ENCODE measurements at regions not wholly inside any gene's neighbourhood (a gene's known extent, or its start where the extent isn't known, plus 50 kb on each side); places are given as distances from the start of the nearest gene placed in this dataset.
"Not testable (repeated sequence)": the region's sequence is repeated elsewhere in the genome, so short reads cannot be mapped to it uniquely, and the experiment has no call there.

GRCh38 chr5:110812639-110813038, 73.8 kb downstream of the SLC25A46 start:
- Histone ChIP-seq H3K27ac (no peak overlapping the region), H3K36me3 (no peaks in the 10 kb centered on the region), H3K4me3 (no peak overlapping the region), H3K9me3 (replicated peaks) (no peaks in the 10 kb centered on the region), H3K27me3 (no peaks in the 10 kb centered on the region), H3K4me1 (peaks cover under 1% of the 10 kb centered on the region)
- DNase-seq = no peak

GRCh38 chr5:110815916-110816605, 77.3 kb downstream of the SLC25A46 start:
- H3K27me3 ChIP-seq = no peaks in the 10 kb centered on the region
- H3K9me3 ChIP-seq (replicated peaks) = no peaks in the 10 kb centered on the region
- DNase-seq = no peak
- no peak overlapping the region for H3K27ac ChIP-seq
- H3K4me3 ChIP-seq = no peak overlapping the region
- no peaks in the 10 kb centered on the region for H3K36me3 ChIP-seq
- no peaks in the 10 kb centered on the region for H3K4me1 ChIP-seq

- Histone ChIP-seq H3K4me3 (no peak overlapping the region), H3K27me3 (no peaks in the 10 kb centered on the region), H3K9me3 (replicated peaks) (no peaks in the 10 kb centered on the region), H3K36me3 (no peaks in the 10 kb centered on the region), H3K27ac (no peak overlapping the region), H3K4me1 (no peaks in the 10 kb centered on the region)
- no peak for DNase-seq
These were observed 78.7 kb downstream of the SLC25A46 start for GRCh38 chr5:110817459-110817858.

- DNase-seq = no peak
- H3K27me3 ChIP-seq = no peaks in the 10 kb centered on the region
- H3K9me3 ChIP-seq (replicated peaks) = no peaks in the 10 kb centered on the region
- H3K27ac ChIP-seq = no peak overlapping the region
- no peaks in the 10 kb centered on the region for H3K4me1 ChIP-seq
- no peaks in the 10 kb centered on the region for H3K36me3 ChIP-seq
- H3K4me3 ChIP-seq = no peak overlapping the region
These were observed 84.8 kb downstream of the SLC25A46 start for GRCh38 chr5:110823571-110823970.

- Histone ChIP-seq H3K27ac (no peak overlapping the region), H3K36me3 (no peaks in the 10 kb centered on the region), H3K9me3 (replicated peaks) (no peaks in the 10 kb centered on the region), H3K4me3 (no peak overlapping the region), H3K27me3 (no peaks in the 10 kb centered on the region), H3K4me1 (no peaks in the 10 kb centered on the region)
- no peak for DNase-seq
These were observed 86.2 kb downstream of the SLC25A46 start for GRCh38 chr5:110824936-110825441.

GRCh38 chr5:110832683-110833082, 93.9 kb downstream of the SLC25A46 start:
- Histone ChIP-seq H3K4me1 (no peaks in the 10 kb centered on the region), H3K27ac (no peak overlapping the region), H3K4me3 (no peak overlapping the region), H3K27me3 (no peaks in the 10 kb centered on the region), H3K36me3 (no peaks in the 10 kb centered on the region), H3K9me3 (replicated peaks) (no peaks in the 10 kb centered on the region)
- no peak for DNase-seq

GRCh38 chr5:110834933-110835332, 96.1 kb downstream of the SLC25A46 start:
- not testable (repeated sequence) for H3K4me3 ChIP-seq; H3K27me3 ChIP-seq; H3K4me1 ChIP-seq; DNase-seq; H3K36me3 ChIP-seq; H3K27ac ChIP-seq; H3K9me3 ChIP-seq (replicated peaks)

GRCh38 chr5:110836851-110837250, 98.0 kb downstream of the SLC25A46 start:
- no peaks in the 10 kb centered on the region for H3K4me1 ChIP-seq
- no peak overlapping the region for H3K27ac ChIP-seq
- H3K4me3 ChIP-seq = no peak overlapping the region
- H3K36me3 ChIP-seq = no peaks in the 10 kb centered on the region
- H3K27me3 ChIP-seq = no peaks in the 10 kb centered on the region
- no peaks in the 10 kb centered on the region for H3K9me3 ChIP-seq (replicated peaks)
- no peak for DNase-seq

- not testable (repeated sequence) for H3K27ac ChIP-seq; H3K9me3 ChIP-seq (replicated peaks); H3K27me3 ChIP-seq; DNase-seq; H3K4me1 ChIP-seq; H3K36me3 ChIP-seq; H3K4me3 ChIP-seq
These were observed 99.5 kb downstream of the SLC25A46 start for GRCh38 chr5:110838357-110838756.

GRCh38 chr5:110838961-110839360, 100.2 kb downstream of the SLC25A46 start:
- no peaks in the 10 kb centered on the region for H3K27me3 ChIP-seq
- H3K27ac ChIP-seq = no peak overlapping the region
- no peaks in the 10 kb centered on the region for H3K4me1 ChIP-seq
- H3K4me3 ChIP-seq = no peak overlapping the region
- no peak for DNase-seq
- H3K36me3 ChIP-seq = no peaks in the 10 kb centered on the region
- H3K9me3 ChIP-seq (replicated peaks) = no peaks in the 10 kb centered on the region

GRCh38 chr5:110840347-110840960, 101.6 kb downstream of the SLC25A46 start:
- no peak overlapping the region for H3K27ac ChIP-seq

GRCh38 chr5:110841137-110841536, 102.3 kb downstream of the SLC25A46 start:
- Histone ChIP-seq H3K36me3 (no peaks in the 10 kb centered on the region), H3K27ac (no peak overlapping the region), H3K4me3 (no peak overlapping the region), H3K4me1 (no peaks in the 10 kb centered on the region), H3K9me3 (replicated peaks) (no peaks in the 10 kb centered on the region), H3K27me3 (no peaks in the 10 kb centered on the region)
- DNase-seq = no peak

More at GRCh38 chr5:110840347-110840960, 101.6 kb downstream of the SLC25A46 start:
- no peak for DNase-seq
- no peak overlapping the region for H3K4me3 ChIP-seq
- H3K36me3 ChIP-seq = no peaks in the 10 kb centered on the region
- no peaks in the 10 kb centered on the region for H3K27me3 ChIP-seq
- no peaks in the 10 kb centered on the region for H3K4me1 ChIP-seq
- no peaks in the 10 kb centered on the region for H3K9me3 ChIP-seq (replicated peaks)

GRCh38 chr5:110842948-110843347, 104.1 kb downstream of the SLC25A46 start:
- H3K4me1 ChIP-seq = no peaks in the 10 kb centered on the region
- no peaks in the 10 kb centered on the region for H3K27me3 ChIP-seq
- H3K9me3 ChIP-seq (replicated peaks) = no peaks in the 10 kb centered on the region
- no peaks in the 10 kb centered on the region for H3K36me3 ChIP-seq
- no peak for DNase-seq
- no peak overlapping the region for H3K4me3 ChIP-seq
- no peak overlapping the region for H3K27ac ChIP-seq

GRCh38 chr5:110844251-110844650, 105.4 kb downstream of the SLC25A46 start:
- no peak for DNase-seq
- H3K9me3 ChIP-seq (replicated peaks) = no peaks in the 10 kb centered on the region
- H3K4me3 ChIP-seq = no peak overlapping the region
- no peaks in the 10 kb centered on the region for H3K36me3 ChIP-seq
- H3K27ac ChIP-seq = no peak overlapping the region
- H3K4me1 ChIP-seq = no peaks in the 10 kb centered on the region
- no peaks in the 10 kb centered on the region for H3K27me3 ChIP-seq

- H3K36me3 ChIP-seq = no peaks in the 10 kb centered on the region
- H3K9me3 ChIP-seq (replicated peaks) = no peaks in the 10 kb centered on the region
- DNase-seq = no peak
- no peaks in the 10 kb centered on the region for H3K4me1 ChIP-seq
- H3K27ac ChIP-seq = no peak overlapping the region
- H3K4me3 ChIP-seq = no peak overlapping the region
- no peaks in the 10 kb centered on the region for H3K27me3 ChIP-seq
These were observed 107.7 kb downstream of the SLC25A46 start for GRCh38 chr5:110846398-110847001.

Data from SJCRH30 (cell line).